Stimulated activated CD8-positive, alpha-beta memory T cell treated with anti-CD3 and anti-CD28 coated beads, Interleukin-4, amount 100 ng/mL, for 4 hours (primary cell): ENCODE measurements at regions not wholly inside any gene's neighbourhood (a gene's known extent, or its start where the extent isn't known, plus 50 kb on each side); places are given as distances from the start of the nearest gene placed in this dataset.
"Not testable (repeated sequence)": the region's sequence is repeated elsewhere in the genome, so short reads cannot be mapped to it uniquely, and the experiment has no call there.

Source experiments
- DNase-seq, 2 donors: peaks; one replicate each; pipeline ENCODE4 v3.0.0-alpha.2; 2020; ENCODE audit warnings: low read depth in 2 of 2, low spot score in 1 of 2

GRCh38 chr21:34219334-34220060 lies 144.3 kb upstream of the KCNE2 start:
- no peak for DNase-seq

DNA sequence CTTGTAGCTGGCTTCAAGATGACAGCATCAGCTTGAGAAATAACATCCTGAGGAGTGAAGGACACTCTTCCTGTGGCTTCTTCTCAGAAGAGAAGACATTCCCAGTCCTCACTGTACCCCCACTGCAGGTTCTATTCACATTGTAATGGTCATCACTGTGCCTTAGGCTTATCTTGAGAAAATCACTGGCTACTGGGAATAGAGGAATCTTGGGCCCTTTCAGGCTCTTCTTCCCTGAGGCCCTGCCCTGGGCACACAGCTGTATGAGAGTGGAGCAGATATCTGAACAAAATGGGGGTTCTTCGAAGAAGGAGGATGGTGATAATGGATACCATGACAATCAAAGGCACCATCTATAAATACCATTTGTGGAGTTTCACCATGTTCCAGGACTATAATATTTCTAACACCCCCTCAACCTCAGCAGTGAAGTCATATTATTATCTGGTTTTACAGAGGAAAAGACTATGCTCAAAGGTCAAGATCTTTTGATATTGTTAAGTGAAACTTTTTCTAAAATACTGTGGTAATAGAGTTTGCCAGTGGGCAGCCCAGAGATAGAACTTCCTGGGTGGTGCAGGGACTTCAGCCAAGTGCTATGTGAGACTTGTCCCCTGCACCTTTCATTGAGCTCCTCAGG lies 143.1 kb upstream of the KCNE2 start:
- no peak for DNase-seq

DNA sequence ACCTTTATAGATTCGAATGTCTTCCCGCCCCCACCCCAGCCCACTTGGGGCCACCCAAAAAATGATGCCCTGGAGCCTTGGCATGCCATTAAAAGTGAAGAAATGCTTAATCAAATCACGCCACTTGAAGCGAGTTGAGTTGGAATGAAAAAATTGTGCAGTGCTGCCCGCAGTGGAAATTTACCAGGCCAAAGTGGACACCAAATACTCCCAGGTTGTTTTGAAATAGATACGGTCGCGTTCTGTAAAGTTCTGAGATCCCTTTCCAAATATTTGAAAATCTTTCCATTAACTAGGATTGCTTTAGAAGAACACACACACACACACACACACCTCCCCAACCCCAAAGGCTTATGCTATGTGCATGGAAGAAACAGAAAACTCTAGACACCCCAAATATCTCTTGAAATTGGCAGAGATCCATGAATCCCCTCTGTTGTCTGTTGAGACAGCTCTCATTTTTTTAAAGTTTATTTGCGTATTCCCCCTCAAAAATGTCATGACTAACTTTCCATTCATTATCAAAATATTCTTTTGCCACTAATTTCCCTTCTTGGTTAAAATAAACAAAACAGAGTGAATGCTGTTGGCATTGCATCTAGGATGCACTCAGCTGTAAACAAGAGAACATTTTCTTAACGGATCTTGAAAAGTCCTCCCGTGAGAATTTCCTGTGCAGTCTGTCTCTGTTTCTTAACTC lies 142.3 kb upstream of the KCNE2 start:
- no peak for DNase-seq

DNA sequence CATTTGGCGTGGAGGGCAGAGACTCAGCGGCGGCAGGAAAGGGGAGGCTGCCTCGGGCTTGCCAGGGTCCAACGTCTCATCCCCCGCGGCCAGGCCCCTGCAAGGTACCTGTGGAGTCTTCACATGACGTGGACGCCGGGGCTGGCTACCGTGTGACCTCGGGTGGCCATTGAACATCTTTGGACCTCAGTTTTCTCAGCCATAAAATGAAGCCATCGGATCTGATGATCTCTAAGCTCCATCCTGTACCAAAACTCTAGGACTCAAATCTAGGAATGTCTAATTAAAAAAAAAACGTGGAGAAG lies 141.8 kb upstream of the KCNE2 start:
- DNase-seq = no peak

- DNase-seq = no peak
Observed at GRCh38 chr21:34223376-34223775, 140.4 kb upstream of the KCNE2 start.

GRCh38 chr21:34227386-34227852 lies 136.4 kb upstream of the KCNE2 start:
- no peak for DNase-seq

GRCh38 chr21:34228792-34229191 lies 135.0 kb upstream of the KCNE2 start:
- no peak for DNase-seq

DNA sequence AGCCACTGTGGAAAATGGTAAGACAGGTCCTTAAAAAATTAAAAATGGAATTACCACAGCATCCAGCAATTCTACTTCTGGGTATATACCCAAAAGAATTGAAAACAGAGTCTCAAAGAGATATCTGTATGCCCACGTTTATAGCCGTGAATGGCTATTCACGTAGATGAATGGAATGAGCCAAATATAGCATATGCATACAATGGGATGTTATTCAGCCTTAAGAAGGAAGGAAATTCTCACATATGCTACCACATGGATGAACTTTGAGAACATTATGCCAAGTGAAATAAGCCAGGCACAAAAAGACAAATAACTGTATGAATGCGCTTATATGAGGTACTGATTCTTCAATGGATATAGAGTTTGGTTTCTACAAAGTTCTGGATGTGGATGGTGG lies 134.5 kb upstream of the KCNE2 start:
- no peak for DNase-seq

GRCh38 chr21:34233741-34234140 lies 130.1 kb upstream of the KCNE2 start:
- DNase-seq = not testable (repeated sequence)

DNA sequence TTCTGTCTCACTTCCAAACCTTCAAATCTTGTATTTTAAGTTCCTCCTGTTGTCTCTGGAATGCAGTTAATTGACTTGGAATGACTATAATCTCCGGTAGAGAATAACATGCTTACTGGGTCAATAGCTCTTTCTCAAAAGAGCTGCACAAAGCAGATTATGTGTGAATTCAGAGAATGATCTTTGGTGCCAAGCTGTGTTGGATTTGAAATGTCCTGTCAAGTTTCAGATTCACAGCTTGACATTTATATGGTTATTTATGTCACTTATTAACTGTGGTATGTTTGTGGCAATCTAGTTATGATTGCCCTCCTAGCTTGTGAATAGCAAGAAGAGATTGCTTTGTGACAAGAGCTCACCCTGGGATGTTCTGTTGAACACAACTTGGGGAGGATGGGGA lies 128.3 kb upstream of the KCNE2 start:
- no peak for DNase-seq

DNA sequence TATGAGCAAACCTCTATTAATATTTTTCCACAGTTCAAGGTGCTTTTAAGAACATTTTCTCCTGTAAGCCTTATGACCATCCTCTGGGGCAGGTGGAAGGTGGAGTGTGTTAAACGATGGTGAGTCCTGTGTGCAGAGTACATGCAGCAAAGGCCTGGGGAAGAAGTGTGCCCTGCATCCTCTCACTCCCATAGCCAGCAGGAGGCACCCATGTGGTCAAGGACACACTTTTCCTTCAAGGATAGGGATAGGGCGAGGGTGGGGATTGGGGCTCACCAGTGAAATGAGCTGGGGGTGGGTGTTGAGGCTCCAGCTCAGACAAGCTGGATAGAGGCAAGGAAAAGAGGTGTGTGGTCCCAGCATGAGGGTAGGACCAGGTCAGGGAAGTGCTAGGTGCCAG lies 120.8 kb upstream of the KCNE2 start:
- no peak for DNase-seq

- DNase-seq = no peak
Observed at GRCh38 chr21:34243562-34243961, 120.2 kb upstream of the KCNE2 start.

DNA sequence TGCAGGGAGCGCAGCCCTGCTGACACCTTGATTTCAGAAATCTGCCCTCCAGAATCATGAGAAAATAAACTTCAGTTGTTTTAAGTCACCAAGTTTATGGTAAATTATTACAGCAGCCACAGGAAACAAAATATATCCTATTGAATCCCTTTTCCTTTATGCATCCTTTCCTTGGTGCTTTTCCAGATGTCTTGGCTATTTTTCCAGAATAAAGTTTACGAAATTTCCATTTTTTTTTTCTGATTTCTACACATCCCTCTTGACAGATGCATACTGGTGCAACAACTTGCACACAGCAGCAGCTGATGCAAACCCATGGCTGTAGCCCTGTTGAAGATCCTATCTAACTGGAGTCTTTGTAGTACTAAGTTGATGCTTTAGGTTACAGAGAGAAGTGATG lies 111.1 kb upstream of the KCNE2 start:
- DNase-seq = no peak

GRCh38 chr21:34255073-34255472 lies 108.7 kb upstream of the KCNE2 start:
- DNase-seq = no peak

GRCh38 chr21:34260277-34261008 lies 103.4 kb upstream of the KCNE2 start:
- no peak for DNase-seq

- no peak for DNase-seq
Observed at GRCh38 chr21:34261841-34262468, 101.9 kb upstream of the KCNE2 start.

DNA sequence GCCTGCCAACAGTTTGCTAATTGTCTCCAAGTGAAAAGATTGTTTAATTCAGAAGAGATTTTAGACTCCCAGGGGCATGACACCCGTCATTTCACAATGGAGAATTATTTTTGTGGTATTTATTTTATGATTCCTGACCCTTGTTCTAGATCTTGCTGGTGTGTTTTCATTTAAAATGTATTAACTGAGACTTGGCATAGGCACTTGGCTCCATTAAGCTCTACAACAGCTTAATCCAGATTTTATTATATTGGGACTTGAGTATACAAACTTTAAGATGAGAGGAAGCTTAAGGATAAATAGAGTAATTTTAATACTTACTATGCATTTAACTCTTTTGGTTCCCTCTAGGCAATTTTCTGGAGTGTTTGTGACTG lies 101.3 kb upstream of the KCNE2 start:
- DNase-seq = no peak

GRCh38 chr21:34263629-34264028 lies 100.2 kb upstream of the KCNE2 start:
- no peak for DNase-seq

DNA sequence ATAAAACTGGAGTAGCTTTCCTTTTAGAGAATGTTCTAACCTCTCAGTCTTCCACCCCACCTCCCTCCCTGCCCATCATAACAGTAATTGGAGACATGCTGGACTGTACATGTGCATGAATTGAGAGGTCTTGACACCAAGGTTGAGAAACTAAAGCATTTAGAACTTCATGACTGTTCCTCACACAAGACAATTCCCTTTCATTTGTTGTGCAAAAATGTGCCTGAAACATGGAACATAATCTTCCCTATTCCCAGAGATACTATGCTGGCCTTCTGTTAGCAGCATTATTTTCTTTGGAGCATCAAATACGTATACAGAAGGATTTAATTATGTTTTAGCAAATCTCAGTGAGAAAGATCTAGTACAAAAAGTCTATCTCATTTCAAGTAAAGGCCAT lies 97.5 kb upstream of the KCNE2 start:
- DNase-seq = no peak

- no peak for DNase-seq
Observed at GRCh38 chr21:34268493-34268892, 95.3 kb upstream of the KCNE2 start.

DNA sequence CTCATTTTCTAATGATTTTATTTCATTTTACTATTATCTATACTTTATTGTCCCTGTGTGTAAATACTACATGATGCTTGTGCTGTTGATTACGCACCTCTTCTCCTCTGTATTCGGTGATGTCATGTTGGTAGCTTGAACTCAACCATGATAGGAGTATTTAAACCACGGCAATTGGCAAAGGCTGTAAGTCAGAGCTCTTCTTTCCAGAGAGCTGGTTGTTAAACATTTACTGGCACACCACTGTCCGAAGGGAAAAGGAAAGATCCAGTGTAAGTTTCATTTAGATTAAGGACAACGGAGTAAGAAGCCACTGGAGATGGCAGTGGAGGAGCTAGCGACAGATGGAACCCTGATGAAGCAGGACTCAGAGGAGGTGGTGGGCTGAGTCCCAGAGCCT lies 93.4 kb upstream of the KCNE2 start:
- DNase-seq = no peak
